ENCODE measurements at regions not wholly inside any gene's neighbourhood (a gene's known extent, or its start where the extent isn't known, plus 50 kb on each side); places are given as distances from the start of the nearest gene placed in this dataset.

- no peak for TF ChIP-seq POLR2AphosphoS5 (IDR thresholded peaks at IDR 0.05; ENCODE audit: low read depth, low read length)
- no peak for TF ChIP-seq POLR2A (IDR thresholded peaks at IDR 0.05; ENCODE audit: low read depth, low read length)
- TF ChIP-seq TAF1 (IDR thresholded peaks at IDR 0.05; ENCODE audit: low read depth, low read length) = no peak
- no peak for TF ChIP-seq PAX5 (IDR thresholded peaks at IDR 0.05; ENCODE audit: insufficient read depth, low read length, severe bottlenecking)
- TF ChIP-seq POU2F2 (IDR thresholded peaks at IDR 0.05; ENCODE audit: low read depth, low read length) = no peak
- TF ChIP-seq SPI1 (IDR thresholded peaks at IDR 0.05; ENCODE audit: low read depth, low read length) = no peak
Measured at GRCh38 chr22:47591016-47591415, 828.6 kb downstream of the TBC1D22A start.

All from GM12891 (cell line).